GM12878 (cell line): ENCODE measurements at regions not wholly inside any gene's neighbourhood (a gene's known extent, or its start where the extent isn't known, plus 50 kb on each side); places are given as distances from the start of the nearest gene placed in this dataset.

Experiments used
- ATAC-seq: fragments of 200-7000 bp; cut with Tn5 transposase; 3 replicates; pipeline ENCODE4 v1.9.1; 2020; ENCODE audit warnings: mild to moderate bottlenecking, moderate library complexity
- BruUV-seq: library from RNA; stranded (reverse); fragments of 400-500 nt; replicated peaks from 2 replicates; lab custom pipeline; 2021; lab: Mats Ljungman, UMichigan
- CTCF ChIA-PET: fragments of 300-600 bp; sonication (Branson Sonifier 250); formaldehyde crosslinking; extraction: SDS; loops from one replicate; lab custom pipeline; 2021; ENCODE audit warnings: inconsistent platforms; lab: Yijun Ruan, JAX
- POLR2A ChIA-PET: fragments of 350-600 bp; formaldehyde crosslinking; extraction: SDS; loops from one replicate; lab custom pipeline; 2021; ENCODE audit warnings: inconsistent platforms; lab: Charles Lee
- RAD21 ChIA-PET: fragments of 300-600 bp; sonication (Branson Sonifier 250); formaldehyde crosslinking; loops from one replicate; lab custom pipeline; 2023; ENCODE audit warnings: antibody characterized with exemption; ENCODE audit not compliant: unreplicated experiment; lab: Charles Lee
- SMC1A ChIA-PET: fragments of 300-600 bp; sonication (Branson Sonifier 250); formaldehyde crosslinking; loops from one replicate; lab custom pipeline; 2023; ENCODE audit not compliant: unreplicated experiment, uncharacterized antibody; lab: Charles Lee
- DNase-seq: peaks from one replicate; pipeline ENCODE4 v3.0.0-alpha.2; 2011; ENCODE audit warnings: low read depth, low spot score
- FAIRE-seq: peaks from 3 replicates; lab custom pipeline; 2011; peaks lifted over from hg19 to GRCh38; lab: Jason Lieb, UNC
- H2AFZ ChIP-seq: 2 replicates; pipeline ENCODE4 v1.6.0; 2011; ENCODE audit warnings: low read depth, low read length, control low read depth; ENCODE audit not compliant: control insufficient read depth
- H3K27ac ChIP-seq: 2 replicates; pipeline ENCODE4 v1.5.1; 2011; ENCODE audit warnings: control low read depth; ENCODE audit not compliant: control insufficient read depth, insufficient read depth
- H3K27me3 ChIP-seq, 2 experiments: replicated peaks in 1 of 2; 2 replicates each; pipeline versions ENCODE4 v1.6.0 to v1.6.1; 2011; ENCODE audit warnings: low read length in 1 of 2; ENCODE audit not compliant: control insufficient read depth in 2 of 2, insufficient read depth in 2 of 2
- H3K36me3 ChIP-seq, 2 experiments: 2 replicates each; pipeline ENCODE4 v1.5.1; 2011; ENCODE audit warnings: low read length in 1 of 2; ENCODE audit not compliant: control insufficient read depth in 2 of 2, insufficient read depth in 2 of 2
- H3K4me1 ChIP-seq: 2 replicates; pipeline ENCODE4 v1.6.1; 2011; ENCODE audit warnings: mild to moderate bottlenecking, low read length, moderate library complexity, mixed read lengths; ENCODE audit not compliant: control insufficient read depth, insufficient read depth
- H3K4me2 ChIP-seq: 2 replicates; pipeline ENCODE4 v1.6.0; 2011; ENCODE audit warnings: control low read depth; ENCODE audit not compliant: control insufficient read depth, insufficient read depth
- H3K4me3 ChIP-seq: fragments of 200-600 bp; sonication (generic); 2 replicates; pipeline ENCODE4 v1.5.1; 2016
- H3K79me2 ChIP-seq: 2 replicates; pipeline ENCODE4 v1.6.0; 2011; ENCODE audit warnings: low read length; ENCODE audit not compliant: control insufficient read depth, insufficient read depth
- H3K9ac ChIP-seq: 2 replicates; pipeline ENCODE4 v1.8.0; 2011; ENCODE audit warnings: low read length, control low read depth, mixed read lengths; ENCODE audit not compliant: control insufficient read depth, insufficient read depth
- H3K9me3 ChIP-seq: replicated peaks from 3 replicates; pipeline ENCODE4 v1.5.1; 2011; ENCODE audit warnings: mild to moderate bottlenecking, low read length; ENCODE audit not compliant: control insufficient read depth, insufficient read depth
- H4K20me1 ChIP-seq: 2 replicates; pipeline ENCODE4 v1.6.0; 2011; ENCODE audit not compliant: control insufficient read depth, insufficient read depth
- BCLAF1 ChIP-seq: fragments of 450-650 bp; IDR thresholded peaks from 2 replicates; pipeline ENCODE4 v1.6.1; 2017; ENCODE audit warnings: antibody characterized with exemption, mild to moderate bottlenecking, moderate library complexity
- CEBPB ChIP-seq, 2 experiments: fragments of 150-350 bp in 1 of 2; IDR thresholded peaks; 2 replicates each; pipeline ENCODE4 v1.6.1; 2012 to 2014; ENCODE audit warnings: low read depth in 2 of 2, low read length in 2 of 2, borderline replicate concordance in 1 of 2, inconsistent platforms in 1 of 2
- CHD4 ChIP-seq: fragments of 200-600 bp; sonication (generic); IDR thresholded peaks from 2 replicates; pipeline ENCODE4 v1.6.1; 2016; ENCODE audit warnings: mild to moderate bottlenecking
- JUND ChIP-seq: IDR thresholded peaks from 2 replicates; pipeline ENCODE4 v1.6.1; 2012; ENCODE audit warnings: low read depth, mild to moderate bottlenecking, low read length, improper control_type of control experiment, moderate library complexity
- KAT2A ChIP-seq: conservative IDR thresholded peaks from 2 replicates; pipeline ENCODE4 v1.6.1; 2011; ENCODE audit warnings: low read depth, low read length; ENCODE audit not compliant: control insufficient read depth
- NRF1 ChIP-seq: conservative IDR thresholded peaks from 2 replicates; pipeline ENCODE4 v1.6.1; 2011; ENCODE audit warnings: mild to moderate bottlenecking, low read depth, low read length, improper control_type of control experiment
- POLR2AphosphoS5 ChIP-seq: IDR thresholded peaks from 2 replicates; pipeline ENCODE4 v1.6.1; 2011; ENCODE audit warnings: mild to moderate bottlenecking, low read length, inconsistent platforms
- SIX5 ChIP-seq: IDR thresholded peaks from 2 replicates; pipeline ENCODE4 v1.6.1; 2011; ENCODE audit warnings: mild to moderate bottlenecking, low read depth, low read length, moderate library complexity; ENCODE audit not compliant: severe bottlenecking
- TARDBP ChIP-seq: IDR thresholded peaks from 2 replicates; pipeline ENCODE4 v1.6.1; 2016; ENCODE audit warnings: borderline replicate concordance
- TBL1XR1 ChIP-seq: IDR thresholded peaks from 2 replicates; pipeline ENCODE4 v1.6.1; 2012; ENCODE audit warnings: low read depth, low read length, improper control_type of control experiment
- ZNF274 ChIP-seq: IDR thresholded peaks from one replicate; pipeline ENCODE4 v1.8.0; 2011; ENCODE audit not compliant: insufficient read length, insufficient read depth
- ZNF592 ChIP-seq: fragments of 450-650 bp; IDR thresholded peaks from 2 replicates; pipeline ENCODE4 v1.6.1; 2017; ENCODE audit warnings: mild to moderate bottlenecking, moderate library complexity
- WGBS: methylation state at CpG from one replicate; pipeline ENCODE4 v1.1.6; 2016; ENCODE audit warnings: low lambda C conversion rate; ENCODE audit not compliant: insufficient replicate concordance, insufficient coverage; ENCODE audit errors: missing lambda C conversion rate; 5-methylcytosine and 5-hydroxymethylcytosine counted together
- in situ Hi-C: fragments of 300-500 bp; cut with MboI; formaldehyde crosslinking; loops from 9 replicates; pipeline ENCODE4 v1.14.3; 2018; ENCODE audit warnings: mixed read lengths
- intact Hi-C: fragments of 100-400 bp; cut with micrococcal nuclease; formaldehyde crosslinking; loops from one replicate; pipeline ENCODE4 v1.14.2; 2022; ENCODE audit not compliant: unreplicated experiment

GRCh38 chr5:4065472-4066320 is 470.1 kb downstream of the IRX1 start (continued):
- TF ChIP-seq POLR2AphosphoS5, result no peak
- no peak for TF ChIP-seq ZNF592
- TF ChIP-seq KAT2A, result no peak
- no peak for TF ChIP-seq SIX5

- no peak for ATAC-seq
- CTCF ChIA-PET, result no interaction called here
- Histone ChIP-seq H3K79me2 (no peaks in the 10 kb centered on the region), H3K27ac (no peak overlapping the region), H3K4me1 (no peaks in the 10 kb centered on the region), H3K36me3 (no peaks in the 10 kb centered on the region), H3K9me3 (no peaks in the 10 kb centered on the region; the same call in 2 of the 3 replicates), H3K4me2 (no peak overlapping the region), H2AFZ (no peak overlapping the region), H3K9ac (no peak overlapping the region), H3K27me3 (no peaks in the 10 kb centered on the region), H3K4me3 (no peak overlapping the region), H4K20me1 (no peaks in the 10 kb centered on the region)
- intact Hi-C loops, result no loop called here
- BruUV-seq, result no TSS peak
- 60% methylated on average over 6 of the region's 6 CpGs for WGBS
- DNase-seq, result no peak
- FAIRE-seq, result no peak
- POLR2A ChIA-PET, result no interaction called here
- in situ Hi-C loops, result no loop called here
- TF ChIP-seq TARDBP, result no peak
- no peak for TF ChIP-seq NRF1
- TF ChIP-seq JUND, result no peak
- no peak for TF ChIP-seq CHD4
- no peak for TF ChIP-seq BCLAF1
- TF ChIP-seq ZNF274, result no peak
- TF ChIP-seq CEBPB (IDR thresholded peaks at IDR 0.05; ENCODE audit: borderline replicate concordance in 1 of 2, low read depth in 2 of 2, low read length in 2 of 2), result no peak
- no peak for TF ChIP-seq TBL1XR1
- TF ChIP-seq, all 136 proteins: peak for 0
- SMC1A ChIA-PET, result no interaction called here
- RAD21 ChIA-PET, result no interaction called here
Observed at GRCh38 chr5:4068171-4068570, 472.5 kb downstream of the IRX1 start.
